RWPE2 (cell line): ENCODE measurements at regions not wholly inside any gene's neighbourhood (a gene's known extent, or its start where the extent isn't known, plus 50 kb on each side); places are given as distances from the start of the nearest gene placed in this dataset.

Source experiments
- ATAC-seq: fragments of 200-7000 bp; cut with Tn5 transposase; 3 replicates; pipeline ENCODE4 v1.9.1; 2021; ENCODE audit warnings: low read depth
- DNase-seq: peaks from one replicate; pipeline ENCODE4 v3.0.0-alpha.2; 2020; ENCODE audit warnings: low spot score
- H3K27ac ChIP-seq: fragments of 450-650 bp; 2 replicates; pipeline ENCODE4 v1.5.1; 2017; ENCODE audit warnings: mild to moderate bottlenecking; ENCODE audit not compliant: poor library complexity, severe bottlenecking
- H3K27me3 ChIP-seq: fragments of 250-450 bp; sonication (Bioruptor Pico); 2 replicates; pipeline ENCODE4 v1.5.1; 2021; ENCODE audit warnings: mild to moderate bottlenecking, moderate library complexity; ENCODE audit not compliant: insufficient read depth, poor library complexity, severe bottlenecking
- H3K36me3 ChIP-seq: fragments of 250-450 bp; sonication (Bioruptor Pico); 2 replicates; pipeline ENCODE4 v1.5.1; 2020; ENCODE audit warnings: low read depth, mild to moderate bottlenecking, moderate library complexity
- H3K4me1 ChIP-seq: fragments of 250-450 bp; sonication (Bioruptor Pico); 2 replicates; pipeline ENCODE4 v1.5.1; 2021; ENCODE audit warnings: mild to moderate bottlenecking, moderate library complexity; ENCODE audit not compliant: insufficient read depth, poor library complexity, severe bottlenecking
- H3K4me3 ChIP-seq: fragments of 250-450 bp; sonication (Bioruptor Pico); 2 replicates; pipeline ENCODE4 v1.5.1; 2021; ENCODE audit warnings: mild to moderate bottlenecking, moderate library complexity; ENCODE audit not compliant: severe bottlenecking
- H3K9me3 ChIP-seq: fragments of 250-450 bp; sonication (Bioruptor Pico); 2 replicates; pipeline ENCODE4 v1.5.1; 2021; ENCODE audit warnings: mild to moderate bottlenecking, moderate library complexity; ENCODE audit not compliant: severe bottlenecking
- CTCF ChIP-seq: fragments of 450-650 bp; IDR thresholded peaks from one replicate; pipeline ENCODE4 v1.5.1; 2017; ENCODE audit warnings: mild to moderate bottlenecking, moderate library complexity; ENCODE audit not compliant: poor library complexity, severe bottlenecking

- no peak for TF ChIP-seq CTCF
Measured at GRCh38 chr2:103921161-103921560, 932.8 kb upstream of the POU3F3 start.

GRCh38 chr2:103942199-103942598 lies 911.7 kb upstream of the POU3F3 start:
- H3K27ac ChIP-seq: no peak overlapping the region
- H3K36me3 ChIP-seq: no peaks in the 10 kb centered on the region
- no peak for TF ChIP-seq CTCF
- no peaks in the 10 kb centered on the region for H3K27me3 ChIP-seq
- DNase-seq (no peak), ATAC-seq (no peak)
- no peak overlapping the region for H3K4me3 ChIP-seq
- H3K9me3 ChIP-seq: no peaks in the 10 kb centered on the region
- H3K4me1 ChIP-seq: no peaks in the 10 kb centered on the region

More at GRCh38 chr2:103921161-103921560, 932.8 kb upstream of the POU3F3 start:
- Histone ChIP-seq H3K4me3 (no peak overlapping the region), H3K36me3 (no peaks in the 10 kb centered on the region), H3K9me3 (no peaks in the 10 kb centered on the region), H3K27me3 (no peaks in the 10 kb centered on the region), H3K27ac (no peak overlapping the region), H3K4me1 (no peaks in the 10 kb centered on the region)
- ATAC-seq (no peak), DNase-seq (no peak)

GRCh38 chr2:103945083-103945482 lies 908.8 kb upstream of the POU3F3 start:
- H3K9me3 ChIP-seq: no peaks in the 10 kb centered on the region
- H3K4me3 ChIP-seq: no peak overlapping the region
- H3K27ac ChIP-seq: no peak overlapping the region
- H3K27me3 ChIP-seq: no peaks in the 10 kb centered on the region
- DNase-seq (no peak), ATAC-seq (no peak)
- TF ChIP-seq CTCF: no peak
- no peaks in the 10 kb centered on the region for H3K4me1 ChIP-seq
- H3K36me3 ChIP-seq: no peaks in the 10 kb centered on the region

GRCh38 chr2:103959174-103960128 lies 894.5 kb upstream of the POU3F3 start:
- peak; percentile 57 for TF ChIP-seq CTCF
- Histone ChIP-seq H3K27ac (no peak overlapping the region), H3K27me3 (peaks cover 12% of the 10 kb centered on the region), H3K9me3 (no peaks in the 10 kb centered on the region), H3K4me1 (no peaks in the 10 kb centered on the region), H3K36me3 (no peaks in the 10 kb centered on the region), H3K4me3 (no peak overlapping the region)
- ATAC-seq (0 out of 3 replicates have a peak, but pooled peaks have one; percentile 66), DNase-seq (no peak)

- Histone ChIP-seq H3K27ac (no peak overlapping the region), H3K4me3 (no peak overlapping the region), H3K36me3 (no peaks in the 10 kb centered on the region), H3K9me3 (no peaks in the 10 kb centered on the region), H3K4me1 (no peaks in the 10 kb centered on the region), H3K27me3 (peaks cover 12% of the 10 kb centered on the region)
- no peak for ATAC-seq
- no peak for TF ChIP-seq CTCF
- DNase-seq: no peak
Measured at GRCh38 chr2:103960129-103960513, 893.8 kb upstream of the POU3F3 start.
